ENCODE measurements at regions not wholly inside any gene's neighbourhood (a gene's known extent, or its start where the extent isn't known, plus 50 kb on each side); places are given as distances from the start of the nearest gene placed in this dataset.
A peak's percentile ranks its signal among the peaks of the same experiment; 100 is the strongest.

GRCh38 chr10:56653289-56653688 is 292.2 kb upstream of the ZWINT start:
- Histone ChIP-seq H3K9me3 (ENCODE audit: control extremely low read depth in 1 of 5, control insufficient read depth in 4 of 5, insufficient read depth in 2 of 5, low read depth in 1 of 5, low read length in 4 of 5) (peaks cover 0 to 4% (median 0%) of the 10 kb centered on the region in 5 experiments), H3K27me3 (replicated peaks in 2 of 5; ENCODE audit: control insufficient read depth in 4 of 5, insufficient read depth in 5 of 5, low read length in 4 of 5) (no peaks in the 10 kb centered on the region), H3K4me1 (ENCODE audit: control extremely low read depth in 1 of 4, control insufficient read depth in 4 of 4, insufficient read depth in 4 of 4, low read length in 3 of 4) (no peaks in the 10 kb centered on the region), H3K36me3 (ENCODE audit: control insufficient read depth in 4 of 4, insufficient read depth in 4 of 4, low read length in 3 of 4) (no peaks in the 10 kb centered on the region), H3K4me3 (ENCODE audit: control insufficient read depth in 1 of 7, extremely low read depth in 1 of 7, insufficient read depth in 4 of 7, low read depth in 2 of 7, low read length in 6 of 7) (no peak overlapping the region), H3K27ac (ENCODE audit: insufficient read depth in 1 of 2, low read depth in 1 of 2, low read length in 2 of 2, poor library complexity in 1 of 2, severe bottlenecking in 2 of 2) (no peak overlapping the region)
- ChIA-PET POLR2A (no interaction called here), CTCF (no interaction called here)
- DNase-seq = no peak
- WGBS (ENCODE audit: insufficient coverage) = 70% methylated on average over 1 of the region's 1 CpG

- DNase-seq = no peak
- ChIA-PET CTCF (no interaction called here), POLR2A (no interaction called here)
- H3K27ac ChIP-seq (ENCODE audit: insufficient read depth in 1 of 2, low read depth in 1 of 2, low read length in 2 of 2, poor library complexity in 1 of 2, severe bottlenecking in 2 of 2) = no peak overlapping the region
- no peak overlapping the region for H3K4me3 ChIP-seq (ENCODE audit: control insufficient read depth in 1 of 7, extremely low read depth in 1 of 7, insufficient read depth in 4 of 7, low read depth in 2 of 7, low read length in 6 of 7)
- no peaks in the 10 kb centered on the region for H3K4me1 ChIP-seq (ENCODE audit: control extremely low read depth in 1 of 4, control insufficient read depth in 4 of 4, insufficient read depth in 4 of 4, low read length in 3 of 4)
- H3K36me3 ChIP-seq (ENCODE audit: control insufficient read depth in 4 of 4, insufficient read depth in 4 of 4, low read length in 3 of 4) = no peaks in the 10 kb centered on the region
- H3K9me3 ChIP-seq (ENCODE audit: control extremely low read depth in 1 of 5, control insufficient read depth in 4 of 5, insufficient read depth in 2 of 5, low read depth in 1 of 5, low read length in 4 of 5) = no peaks in the 10 kb centered on the region
- 95% methylated on average over 11 of the region's 13 CpGs for WGBS (ENCODE audit: insufficient coverage)
- no peaks in the 10 kb centered on the region for H3K27me3 ChIP-seq (replicated peaks in 2 of 5; ENCODE audit: control insufficient read depth in 4 of 5, insufficient read depth in 5 of 5, low read length in 4 of 5)
Observed at GRCh38 chr10:56646329-56647111, 285.5 kb upstream of the ZWINT start.

GRCh38 chr10:56633876-56634452 is 272.9 kb upstream of the ZWINT start:
- Histone ChIP-seq H3K4me1 (ENCODE audit: control extremely low read depth in 1 of 4, control insufficient read depth in 4 of 4, insufficient read depth in 4 of 4, low read length in 3 of 4) (no peaks in the 10 kb centered on the region), H3K9me3 (ENCODE audit: control extremely low read depth in 1 of 5, control insufficient read depth in 4 of 5, insufficient read depth in 2 of 5, low read depth in 1 of 5, low read length in 4 of 5) (peaks cover 0 to under 1% (median 0%) of the 10 kb centered on the region in 5 experiments), H3K4me3 (ENCODE audit: control insufficient read depth in 1 of 7, extremely low read depth in 1 of 7, insufficient read depth in 4 of 7, low read depth in 2 of 7, low read length in 6 of 7) (no peak overlapping the region), H3K27ac (ENCODE audit: insufficient read depth in 1 of 2, low read depth in 1 of 2, low read length in 2 of 2, poor library complexity in 1 of 2, severe bottlenecking in 2 of 2) (no peak overlapping the region), H3K36me3 (ENCODE audit: control insufficient read depth in 4 of 4, insufficient read depth in 4 of 4, low read length in 3 of 4) (no peaks in the 10 kb centered on the region), H3K27me3 (replicated peaks in 2 of 5; ENCODE audit: control insufficient read depth in 4 of 5, insufficient read depth in 5 of 5, low read length in 4 of 5) (peaks cover 0 to 3% (median 0%) of the 10 kb centered on the region in 5 experiments)
- WGBS (ENCODE audit: insufficient coverage) = 80% methylated on average over 1 of the region's 1 CpG
- DNase-seq = peak in 1 of 3 donors; percentile 2
- ChIA-PET CTCF (interaction anchor here (0.7 kb wide), 1 partner anchor 1817 kb away, joined by 3 read pairs; no protein-coding TSS in a partner anchor), POLR2A (no interaction called here)

GRCh38 chr10:56632537-56632936 is 271.5 kb upstream of the ZWINT start:
- WGBS (ENCODE audit: insufficient coverage) = no CpG with 5 or more reads among the region's 2 CpGs
- no peak overlapping the region for H3K27ac ChIP-seq (ENCODE audit: insufficient read depth in 1 of 2, low read depth in 1 of 2, low read length in 2 of 2, poor library complexity in 1 of 2, severe bottlenecking in 2 of 2)
- DNase-seq = no peak
- H3K9me3 ChIP-seq (ENCODE audit: control extremely low read depth in 1 of 5, control insufficient read depth in 4 of 5, insufficient read depth in 2 of 5, low read depth in 1 of 5, low read length in 4 of 5) = no peaks in the 10 kb centered on the region
- no peaks in the 10 kb centered on the region for H3K4me1 ChIP-seq (ENCODE audit: control extremely low read depth in 1 of 4, control insufficient read depth in 4 of 4, insufficient read depth in 4 of 4, low read length in 3 of 4)
- CTCF ChIA-PET = no interaction called here
- no peak overlapping the region for H3K4me3 ChIP-seq (ENCODE audit: control insufficient read depth in 1 of 7, extremely low read depth in 1 of 7, insufficient read depth in 4 of 7, low read depth in 2 of 7, low read length in 6 of 7)
- POLR2A ChIA-PET = no interaction called here
- no peaks in the 10 kb centered on the region for H3K36me3 ChIP-seq (ENCODE audit: control insufficient read depth in 4 of 4, insufficient read depth in 4 of 4, low read length in 3 of 4)
- peaks cover 0 to 3% (median 0%) of the 10 kb centered on the region in 5 experiments for H3K27me3 ChIP-seq (replicated peaks in 2 of 5; ENCODE audit: control insufficient read depth in 4 of 5, insufficient read depth in 5 of 5, low read length in 4 of 5)

- ChIA-PET CTCF (no interaction called here), POLR2A (no interaction called here)
- no peaks in the 10 kb centered on the region for H3K9me3 ChIP-seq (ENCODE audit: control extremely low read depth in 1 of 5, control insufficient read depth in 4 of 5, insufficient read depth in 2 of 5, low read depth in 1 of 5, low read length in 4 of 5)
- no peaks in the 10 kb centered on the region for H3K27me3 ChIP-seq (replicated peaks in 2 of 5; ENCODE audit: control insufficient read depth in 4 of 5, insufficient read depth in 5 of 5, low read length in 4 of 5)
- H3K4me1 ChIP-seq (ENCODE audit: control extremely low read depth in 1 of 4, control insufficient read depth in 4 of 4, insufficient read depth in 4 of 4, low read length in 3 of 4) = no peaks in the 10 kb centered on the region
- no peak overlapping the region for H3K4me3 ChIP-seq (ENCODE audit: control insufficient read depth in 1 of 7, extremely low read depth in 1 of 7, insufficient read depth in 4 of 7, low read depth in 2 of 7, low read length in 6 of 7)
- no peaks in the 10 kb centered on the region for H3K36me3 ChIP-seq (ENCODE audit: control insufficient read depth in 4 of 4, insufficient read depth in 4 of 4, low read length in 3 of 4)
- DNase-seq = no peak
- no peak overlapping the region for H3K27ac ChIP-seq (ENCODE audit: insufficient read depth in 1 of 2, low read depth in 1 of 2, low read length in 2 of 2, poor library complexity in 1 of 2, severe bottlenecking in 2 of 2)
Observed at GRCh38 chr10:56624082-56624481, 263.0 kb upstream of the ZWINT start.

GRCh38 chr10:56623064-56623463 is 262.0 kb upstream of the ZWINT start:
- H3K27me3 ChIP-seq (replicated peaks in 2 of 5; ENCODE audit: control insufficient read depth in 4 of 5, insufficient read depth in 5 of 5, low read length in 4 of 5) = no peaks in the 10 kb centered on the region
- H3K27ac ChIP-seq (ENCODE audit: insufficient read depth in 1 of 2, low read depth in 1 of 2, low read length in 2 of 2, poor library complexity in 1 of 2, severe bottlenecking in 2 of 2) = peak overlapping the region in 1 of 2 experiments; percentile 52
- ChIA-PET POLR2A (no interaction called here), CTCF (no interaction called here)
- WGBS (ENCODE audit: insufficient coverage) = 100% methylated on average over 1 of the region's 2 CpGs
- no peak for DNase-seq
- H3K4me1 ChIP-seq (ENCODE audit: control extremely low read depth in 1 of 4, control insufficient read depth in 4 of 4, insufficient read depth in 4 of 4, low read length in 3 of 4) = no peaks in the 10 kb centered on the region
- H3K9me3 ChIP-seq (ENCODE audit: control extremely low read depth in 1 of 5, control insufficient read depth in 4 of 5, insufficient read depth in 2 of 5, low read depth in 1 of 5, low read length in 4 of 5) = no peaks in the 10 kb centered on the region
- H3K36me3 ChIP-seq (ENCODE audit: control insufficient read depth in 4 of 4, insufficient read depth in 4 of 4, low read length in 3 of 4) = no peaks in the 10 kb centered on the region
- H3K4me3 ChIP-seq (ENCODE audit: control insufficient read depth in 1 of 7, extremely low read depth in 1 of 7, insufficient read depth in 4 of 7, low read depth in 2 of 7, low read length in 6 of 7) = peak overlapping the region in 1 of 7 experiments; percentile 72

GRCh38 chr10:56622335-56622973 is 261.4 kb upstream of the ZWINT start:
- no peaks in the 10 kb centered on the region for H3K9me3 ChIP-seq (ENCODE audit: control extremely low read depth in 1 of 5, control insufficient read depth in 4 of 5, insufficient read depth in 2 of 5, low read depth in 1 of 5, low read length in 4 of 5)
- ChIA-PET CTCF (no interaction called here), POLR2A (no interaction called here)
- peak overlapping the region; percentile 52 to 60 for H3K27ac ChIP-seq (ENCODE audit: insufficient read depth in 1 of 2, low read depth in 1 of 2, low read length in 2 of 2, poor library complexity in 1 of 2, severe bottlenecking in 2 of 2)
- peak; percentile 12 to 41 (median 24) for DNase-seq
- peak overlapping the region in 4 of 7 experiments; percentile 5 to 72 (median 26) for H3K4me3 ChIP-seq (ENCODE audit: control insufficient read depth in 1 of 7, extremely low read depth in 1 of 7, insufficient read depth in 4 of 7, low read depth in 2 of 7, low read length in 6 of 7)
- no peaks in the 10 kb centered on the region for H3K27me3 ChIP-seq (replicated peaks in 2 of 5; ENCODE audit: control insufficient read depth in 4 of 5, insufficient read depth in 5 of 5, low read length in 4 of 5)
- no peaks in the 10 kb centered on the region for H3K4me1 ChIP-seq (ENCODE audit: control extremely low read depth in 1 of 4, control insufficient read depth in 4 of 4, insufficient read depth in 4 of 4, low read length in 3 of 4)
- WGBS (ENCODE audit: insufficient coverage) = 100% methylated on average over 1 of the region's 2 CpGs
- H3K36me3 ChIP-seq (ENCODE audit: control insufficient read depth in 4 of 4, insufficient read depth in 4 of 4, low read length in 3 of 4) = no peaks in the 10 kb centered on the region
